ENCODE measurements at regions not wholly inside any gene's neighbourhood (a gene's known extent, or its start where the extent isn't known, plus 50 kb on each side); places are given as distances from the start of the nearest gene placed in this dataset.

- no peak overlapping the region for H3K4me3 ChIP-seq (ENCODE audit: control insufficient read depth, low read depth, low read length)
- no peak for DNase-seq (ENCODE audit: low read depth)
- TF ChIP-seq, protein P1, sequence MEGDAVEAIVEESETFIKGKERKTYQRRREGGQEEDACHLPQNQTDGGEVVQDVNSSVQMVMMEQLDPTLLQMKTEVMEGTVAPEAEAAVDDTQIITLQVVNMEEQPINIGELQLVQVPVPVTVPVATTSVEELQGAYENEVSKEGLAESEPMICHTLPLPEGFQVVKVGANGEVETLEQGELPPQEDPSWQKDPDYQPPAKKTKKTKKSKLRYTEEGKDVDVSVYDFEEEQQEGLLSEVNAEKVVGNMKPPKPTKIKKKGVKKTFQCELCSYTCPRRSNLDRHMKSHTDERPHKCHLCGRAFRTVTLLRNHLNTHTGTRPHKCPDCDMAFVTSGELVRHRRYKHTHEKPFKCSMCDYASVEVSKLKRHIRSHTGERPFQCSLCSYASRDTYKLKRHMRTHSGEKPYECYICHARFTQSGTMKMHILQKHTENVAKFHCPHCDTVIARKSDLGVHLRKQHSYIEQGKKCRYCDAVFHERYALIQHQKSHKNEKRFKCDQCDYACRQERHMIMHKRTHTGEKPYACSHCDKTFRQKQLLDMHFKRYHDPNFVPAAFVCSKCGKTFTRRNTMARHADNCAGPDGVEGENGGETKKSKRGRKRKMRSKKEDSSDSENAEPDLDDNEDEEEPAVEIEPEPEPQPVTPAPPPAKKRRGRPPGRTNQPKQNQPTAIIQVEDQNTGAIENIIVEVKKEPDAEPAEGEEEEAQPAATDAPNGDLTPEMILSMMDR (IDR thresholded peaks at IDR 0.05; ENCODE audit: control insufficient read depth, insufficient read depth, low read depth, low read length, missing control alignments): no peak
Observed at GRCh38 chr2:41413813-41414485, 633.9 kb upstream of the PKDCC start.

DNA sequence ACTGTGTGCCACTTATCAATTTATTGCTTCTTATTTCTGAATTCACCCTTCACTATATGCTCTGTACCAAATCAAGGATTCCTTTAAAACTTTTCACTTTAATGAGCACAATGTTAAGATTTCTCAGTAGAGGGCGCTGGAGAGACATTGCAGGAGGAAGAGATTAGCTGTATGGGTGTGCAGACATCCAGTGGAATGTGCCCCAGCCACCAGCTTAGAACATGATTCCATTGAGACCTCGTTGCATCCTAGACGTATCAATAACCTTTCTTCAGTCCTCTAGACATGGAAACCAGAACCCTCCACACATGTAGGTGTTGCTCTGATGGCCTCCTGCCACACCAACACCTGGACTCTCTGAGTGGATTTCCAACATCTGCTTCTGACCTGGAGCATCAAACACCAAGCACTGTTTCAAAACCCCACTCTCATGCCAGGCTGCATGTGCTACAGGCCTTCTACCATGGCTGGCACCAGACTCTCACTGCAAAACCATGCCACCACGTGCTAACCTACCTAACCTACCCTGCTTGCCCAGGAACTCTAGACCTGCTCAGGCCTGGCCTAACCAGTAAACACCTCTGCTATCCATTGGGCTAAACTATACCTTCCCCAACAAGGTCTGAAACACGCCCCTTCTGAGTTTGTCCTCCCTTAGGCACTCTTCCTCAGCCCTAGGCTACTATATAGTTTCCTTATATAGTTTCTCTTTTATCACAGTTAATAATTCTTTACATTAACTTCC, 633.2 kb upstream of the PKDCC start:
- no peak for DNase-seq (ENCODE audit: low read depth)
- TF ChIP-seq, protein P1 (IDR thresholded peaks at IDR 0.05; ENCODE audit: control insufficient read depth, insufficient read depth, low read depth, low read length, missing control alignments): no peak
- no peak overlapping the region for H3K4me3 ChIP-seq (ENCODE audit: control insufficient read depth, low read depth, low read length)

DNA sequence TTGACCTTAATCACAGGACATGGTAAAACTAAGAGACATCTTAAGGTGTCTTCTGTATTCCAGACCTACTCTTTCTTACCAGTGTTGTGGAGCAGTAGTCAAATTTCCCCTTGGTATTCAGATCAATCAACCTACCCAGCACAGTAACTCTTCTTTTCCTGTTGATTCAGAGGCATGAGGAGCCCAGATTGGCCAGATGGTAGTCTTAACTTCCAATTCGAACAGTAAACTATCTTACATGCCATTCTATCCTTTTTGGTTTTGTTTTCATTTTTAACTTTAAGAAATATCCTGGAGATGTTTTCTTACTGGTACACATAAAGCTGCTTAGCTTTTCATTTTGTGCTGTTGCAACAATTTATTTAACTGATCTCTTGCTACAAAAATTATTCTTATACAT, 630.3 kb upstream of the PKDCC start:
- DNase-seq (ENCODE audit: low read depth): no peak
- TF ChIP-seq, protein P1 (IDR thresholded peaks at IDR 0.05; ENCODE audit: control insufficient read depth, insufficient read depth, low read depth, low read length, missing control alignments): no peak
- no peak overlapping the region for H3K4me3 ChIP-seq (ENCODE audit: control insufficient read depth, low read depth, low read length)

DNA sequence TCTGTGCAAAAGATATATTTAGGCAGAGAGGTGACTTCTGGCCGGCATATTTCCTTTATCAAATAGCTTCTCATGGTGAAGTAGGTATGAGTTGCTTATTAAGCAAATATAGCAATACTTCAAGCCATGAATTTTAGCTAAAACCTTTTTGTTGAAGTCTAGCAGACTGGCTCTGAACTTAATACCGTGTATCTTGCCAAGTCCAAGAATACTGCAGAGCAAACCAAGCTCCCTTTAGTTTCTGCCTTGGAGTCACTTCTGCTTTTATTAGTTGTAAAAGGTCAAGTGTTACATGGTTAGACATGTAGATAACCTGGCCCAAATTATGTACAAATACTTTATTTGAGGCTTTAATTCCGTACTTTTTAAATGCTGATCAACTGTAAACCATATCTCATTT, 627.6 kb upstream of the PKDCC start:
- no peak overlapping the region for H3K4me3 ChIP-seq (ENCODE audit: control insufficient read depth, low read depth, low read length)
- TF ChIP-seq, protein P1 (IDR thresholded peaks at IDR 0.05; ENCODE audit: control insufficient read depth, insufficient read depth, low read depth, low read length, missing control alignments): no peak
- no peak for DNase-seq (ENCODE audit: low read depth)

DNA sequence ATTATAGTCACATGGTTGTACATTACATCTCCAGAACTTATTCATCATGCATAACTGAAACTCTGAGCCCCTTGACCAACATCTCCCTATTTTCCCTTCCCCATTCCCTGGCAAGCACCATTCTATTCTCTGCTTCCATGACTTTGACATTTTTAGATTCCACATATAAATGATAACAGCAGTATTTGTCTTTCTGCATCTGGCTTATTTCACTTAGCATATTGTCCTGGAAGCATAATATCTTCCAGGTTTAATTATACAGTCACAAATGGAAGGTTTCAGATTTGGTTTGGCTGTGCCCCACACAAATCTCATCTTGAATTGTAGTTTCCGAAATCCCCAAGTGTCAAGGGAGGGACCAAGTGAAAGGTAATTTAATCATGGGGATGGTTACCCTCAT, 626.9 kb upstream of the PKDCC start:
- no peak for DNase-seq (ENCODE audit: low read depth)
- TF ChIP-seq, protein P1 (IDR thresholded peaks at IDR 0.05; ENCODE audit: control insufficient read depth, insufficient read depth, low read depth, low read length, missing control alignments): no peak

DNA sequence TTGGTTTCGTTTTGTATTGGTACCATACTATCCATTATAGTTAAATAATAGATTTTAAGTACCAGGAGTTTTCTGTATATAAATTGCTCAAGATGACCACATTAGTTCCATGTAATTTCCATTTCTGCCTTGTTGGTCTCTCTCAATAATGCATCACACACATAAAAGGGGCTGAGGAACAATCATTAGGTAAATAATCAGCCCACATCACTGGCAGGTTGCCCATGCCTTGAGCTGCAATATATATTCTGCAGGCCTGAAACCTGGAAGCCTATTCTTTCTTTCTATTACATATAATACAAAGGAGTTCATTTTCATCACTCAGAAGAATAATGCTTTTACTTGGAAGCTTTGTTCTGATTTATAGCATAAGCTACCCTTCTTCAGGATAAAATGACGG, 616.1 kb upstream of the PKDCC start:
- DNase-seq (ENCODE audit: low read depth): no peak
- H3K4me3 ChIP-seq (ENCODE audit: control insufficient read depth, low read depth, low read length): no peak overlapping the region
- TF ChIP-seq, protein P1 (IDR thresholded peaks at IDR 0.05; ENCODE audit: control insufficient read depth, insufficient read depth, low read depth, low read length, missing control alignments): no peak

More for the DNA sequence above, 626.9 kb upstream of the PKDCC start:
- H3K4me3 ChIP-seq (ENCODE audit: control insufficient read depth, low read depth, low read length): no peak overlapping the region
